A549 (cell line): ENCODE measurements at regions not wholly inside any gene's neighbourhood (a gene's known extent, or its start where the extent isn't known, plus 50 kb on each side); places are given as distances from the start of the nearest gene placed in this dataset.
"Not testable (repeated sequence)": the region's sequence is repeated elsewhere in the genome, so short reads cannot be mapped to it uniquely, and the experiment has no call there.

Experiments
- CEBPB ChIP-seq, 2 experiments: fragments of >200 bp in 1 of 2; sonication (Bioruptor Twin) in 1 of 2; formaldehyde crosslinking in 1 of 2; IDR thresholded peaks; 2 replicates each; pipeline ENCODE4 v1.6.1; 2012 to 2016
- FOSL2 ChIP-seq, 2 experiments: fragments of 450-650 bp in 1 of 2; fragments of >200 bp in 1 of 2; sonication (Bioruptor Twin) in 1 of 2; formaldehyde crosslinking; IDR thresholded peaks; 2 replicates each; pipeline versions ENCODE4 v1.5.0 to v1.6.1; 2016 to 2020; ENCODE audit warnings: mild to moderate bottlenecking in 1 of 2, moderate library complexity in 1 of 2
- JUN ChIP-seq, 2 experiments: fragments of >200 bp; sonication (Bioruptor Twin); formaldehyde crosslinking; IDR thresholded peaks; 2 replicates in 1 of 2; 3 replicates in 1 of 2; pipeline ENCODE4 v1.6.1; 2016 to 2017
- KDM1A ChIP-seq: fragments of 200-600 bp; sonication (generic); IDR thresholded peaks from 2 replicates; pipeline ENCODE4 v1.6.1; 2016; ENCODE audit warnings: low read depth, mild to moderate bottlenecking
- MYC ChIP-seq: IDR thresholded peaks from 2 replicates; pipeline ENCODE4 v1.6.1; 2012; ENCODE audit warnings: mild to moderate bottlenecking, inconsistent platforms, low read length, improper control_type of control experiment, borderline replicate concordance
- POLR2A ChIP-seq: IDR thresholded peaks from 2 replicates; pipeline ENCODE4 v1.6.1; 2012; ENCODE audit warnings: mild to moderate bottlenecking, low read length
- RAD21 ChIP-seq, 2 experiments: fragments of >200 bp in 1 of 2; sonication (Bioruptor Twin) in 1 of 2; formaldehyde crosslinking in 1 of 2; IDR thresholded peaks in 1 of 2; conservative IDR thresholded peaks in 1 of 2; 2 replicates in 1 of 2; 3 replicates in 1 of 2; pipeline ENCODE4 v1.6.1; 2012 to 2018; ENCODE audit warnings: inconsistent platforms in 1 of 2
- RFX5 ChIP-seq: fragments of 450-650 bp; IDR thresholded peaks from 2 replicates; pipeline ENCODE4 v1.7.1; 2014; ENCODE audit warnings: antibody characterized with exemption, mild to moderate bottlenecking, moderate library complexity
- TF ChIP-seq, protein P1 (sequence below): fragments of 200-600 bp; sonication (generic); IDR thresholded peaks from 2 replicates; pipeline ENCODE4 v1.6.1; 2016; ENCODE audit warnings: antibody characterized with exemption, mild to moderate bottlenecking, moderate library complexity
- TF ChIP-seq, protein P2 (sequence below): IDR thresholded peaks from 2 replicates; pipeline ENCODE4 v1.6.1; 2012
- TF ChIP-seq, protein P3 (sequence below): fragments of >200 bp; sonication (Bioruptor Twin); formaldehyde crosslinking; IDR thresholded peaks from 3 replicates; pipeline ENCODE4 v1.5.1; 2016

DNA sequence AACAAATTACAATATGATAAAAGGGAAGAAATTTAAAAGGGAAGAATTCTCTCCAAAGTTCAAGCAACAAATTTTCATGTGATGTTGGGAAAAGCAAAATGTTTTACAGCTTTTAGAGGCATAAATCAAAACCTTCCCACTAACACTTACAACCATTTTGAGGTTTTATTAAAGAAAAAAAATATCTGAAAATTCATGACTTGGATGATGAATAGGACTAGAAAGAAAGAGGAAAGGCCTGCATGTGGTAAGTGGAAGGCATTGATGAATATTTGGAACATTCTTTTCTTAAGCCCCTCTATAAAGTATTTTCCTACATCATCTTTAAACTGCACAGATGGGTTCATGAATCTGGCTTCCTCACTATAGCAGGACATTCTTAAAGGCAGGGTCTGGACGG lies 560.6 kb downstream of the TTLL7 start:
- TF ChIP-seq, protein P1, sequence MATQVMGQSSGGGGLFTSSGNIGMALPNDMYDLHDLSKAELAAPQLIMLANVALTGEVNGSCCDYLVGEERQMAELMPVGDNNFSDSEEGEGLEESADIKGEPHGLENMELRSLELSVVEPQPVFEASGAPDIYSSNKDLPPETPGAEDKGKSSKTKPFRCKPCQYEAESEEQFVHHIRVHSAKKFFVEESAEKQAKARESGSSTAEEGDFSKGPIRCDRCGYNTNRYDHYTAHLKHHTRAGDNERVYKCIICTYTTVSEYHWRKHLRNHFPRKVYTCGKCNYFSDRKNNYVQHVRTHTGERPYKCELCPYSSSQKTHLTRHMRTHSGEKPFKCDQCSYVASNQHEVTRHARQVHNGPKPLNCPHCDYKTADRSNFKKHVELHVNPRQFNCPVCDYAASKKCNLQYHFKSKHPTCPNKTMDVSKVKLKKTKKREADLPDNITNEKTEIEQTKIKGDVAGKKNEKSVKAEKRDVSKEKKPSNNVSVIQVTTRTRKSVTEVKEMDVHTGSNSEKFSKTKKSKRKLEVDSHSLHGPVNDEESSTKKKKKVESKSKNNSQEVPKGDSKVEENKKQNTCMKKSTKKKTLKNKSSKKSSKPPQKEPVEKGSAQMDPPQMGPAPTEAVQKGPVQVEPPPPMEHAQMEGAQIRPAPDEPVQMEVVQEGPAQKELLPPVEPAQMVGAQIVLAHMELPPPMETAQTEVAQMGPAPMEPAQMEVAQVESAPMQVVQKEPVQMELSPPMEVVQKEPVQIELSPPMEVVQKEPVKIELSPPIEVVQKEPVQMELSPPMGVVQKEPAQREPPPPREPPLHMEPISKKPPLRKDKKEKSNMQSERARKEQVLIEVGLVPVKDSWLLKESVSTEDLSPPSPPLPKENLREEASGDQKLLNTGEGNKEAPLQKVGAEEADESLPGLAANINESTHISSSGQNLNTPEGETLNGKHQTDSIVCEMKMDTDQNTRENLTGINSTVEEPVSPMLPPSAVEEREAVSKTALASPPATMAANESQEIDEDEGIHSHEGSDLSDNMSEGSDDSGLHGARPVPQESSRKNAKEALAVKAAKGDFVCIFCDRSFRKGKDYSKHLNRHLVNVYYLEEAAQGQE = not testable (repeated sequence)
- not testable (repeated sequence) for TF ChIP-seq FOSL2 (IDR thresholded peaks at IDR 0.05); FOSL2 (CRISPR knock-in tag; IDR thresholded peaks at IDR 0.05); RFX5; POLR2A; MYC; RAD21 (conservative IDR thresholded peaks at IDR 0.05 in 1 of 2, IDR thresholded peaks at IDR 0.05 in 1 of 2); JUN (IDR thresholded peaks at IDR 0.05); CEBPB (IDR thresholded peaks at IDR 0.05); KDM1A
- TF ChIP-seq, protein P2, sequence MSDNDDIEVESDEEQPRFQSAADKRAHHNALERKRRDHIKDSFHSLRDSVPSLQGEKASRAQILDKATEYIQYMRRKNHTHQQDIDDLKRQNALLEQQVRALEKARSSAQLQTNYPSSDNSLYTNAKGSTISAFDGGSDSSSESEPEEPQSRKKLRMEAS = not testable (repeated sequence)
- TF ChIP-seq, protein P3, sequence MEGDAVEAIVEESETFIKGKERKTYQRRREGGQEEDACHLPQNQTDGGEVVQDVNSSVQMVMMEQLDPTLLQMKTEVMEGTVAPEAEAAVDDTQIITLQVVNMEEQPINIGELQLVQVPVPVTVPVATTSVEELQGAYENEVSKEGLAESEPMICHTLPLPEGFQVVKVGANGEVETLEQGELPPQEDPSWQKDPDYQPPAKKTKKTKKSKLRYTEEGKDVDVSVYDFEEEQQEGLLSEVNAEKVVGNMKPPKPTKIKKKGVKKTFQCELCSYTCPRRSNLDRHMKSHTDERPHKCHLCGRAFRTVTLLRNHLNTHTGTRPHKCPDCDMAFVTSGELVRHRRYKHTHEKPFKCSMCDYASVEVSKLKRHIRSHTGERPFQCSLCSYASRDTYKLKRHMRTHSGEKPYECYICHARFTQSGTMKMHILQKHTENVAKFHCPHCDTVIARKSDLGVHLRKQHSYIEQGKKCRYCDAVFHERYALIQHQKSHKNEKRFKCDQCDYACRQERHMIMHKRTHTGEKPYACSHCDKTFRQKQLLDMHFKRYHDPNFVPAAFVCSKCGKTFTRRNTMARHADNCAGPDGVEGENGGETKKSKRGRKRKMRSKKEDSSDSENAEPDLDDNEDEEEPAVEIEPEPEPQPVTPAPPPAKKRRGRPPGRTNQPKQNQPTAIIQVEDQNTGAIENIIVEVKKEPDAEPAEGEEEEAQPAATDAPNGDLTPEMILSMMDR = not testable (repeated sequence)
